ENCODE measurements at regions not wholly inside any gene's neighbourhood (a gene's known extent, or its start where the extent isn't known, plus 50 kb on each side); places are given as distances from the start of the nearest gene placed in this dataset.

- TF ChIP-seq, protein P1, sequence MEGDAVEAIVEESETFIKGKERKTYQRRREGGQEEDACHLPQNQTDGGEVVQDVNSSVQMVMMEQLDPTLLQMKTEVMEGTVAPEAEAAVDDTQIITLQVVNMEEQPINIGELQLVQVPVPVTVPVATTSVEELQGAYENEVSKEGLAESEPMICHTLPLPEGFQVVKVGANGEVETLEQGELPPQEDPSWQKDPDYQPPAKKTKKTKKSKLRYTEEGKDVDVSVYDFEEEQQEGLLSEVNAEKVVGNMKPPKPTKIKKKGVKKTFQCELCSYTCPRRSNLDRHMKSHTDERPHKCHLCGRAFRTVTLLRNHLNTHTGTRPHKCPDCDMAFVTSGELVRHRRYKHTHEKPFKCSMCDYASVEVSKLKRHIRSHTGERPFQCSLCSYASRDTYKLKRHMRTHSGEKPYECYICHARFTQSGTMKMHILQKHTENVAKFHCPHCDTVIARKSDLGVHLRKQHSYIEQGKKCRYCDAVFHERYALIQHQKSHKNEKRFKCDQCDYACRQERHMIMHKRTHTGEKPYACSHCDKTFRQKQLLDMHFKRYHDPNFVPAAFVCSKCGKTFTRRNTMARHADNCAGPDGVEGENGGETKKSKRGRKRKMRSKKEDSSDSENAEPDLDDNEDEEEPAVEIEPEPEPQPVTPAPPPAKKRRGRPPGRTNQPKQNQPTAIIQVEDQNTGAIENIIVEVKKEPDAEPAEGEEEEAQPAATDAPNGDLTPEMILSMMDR (IDR thresholded peaks at IDR 0.05; ENCODE audit: insufficient read depth, low read length): no peak
- TF ChIP-seq REST (IDR thresholded peaks at IDR 0.05; ENCODE audit: insufficient replicate concordance, low read depth) (no peak), POLR2AphosphoS5 (IDR thresholded peaks at IDR 0.05; ENCODE audit: low read depth) (no peak)
Measured at GRCh38 chr2:42929546-42930024, 137.2 kb upstream of the HAAO start.
